Calu3 (cell line): ENCODE measurements at regions not wholly inside any gene's neighbourhood (a gene's known extent, or its start where the extent isn't known, plus 50 kb on each side); places are given as distances from the start of the nearest gene placed in this dataset.

Source experiments
- BruUV-seq: library from RNA; stranded (reverse); fragments of 400-500 nt; replicated peaks from 2 replicates; lab custom pipeline; 2021; lab: Mats Ljungman, UMichigan
- CTCF ChIA-PET: fragments of 300-600 bp; sonication (Branson Sonifier 250); formaldehyde crosslinking; loops from one replicate; lab custom pipeline; 2022; ENCODE audit warnings: antibody characterized with exemption; lab: Charles Lee
- DNase-seq: peaks from one replicate; pipeline ENCODE4 v3.0.0; 2022
- H3K27ac Mint-ChIP-seq: one replicate; pipeline ENCODE4 v1.8.0; 2022; ENCODE audit warnings: mixed read lengths; ENCODE audit not compliant: unreplicated experiment
- H3K27me3 Mint-ChIP-seq: one replicate; pipeline ENCODE4 v1.8.0; 2022; ENCODE audit warnings: mixed read lengths; ENCODE audit not compliant: unreplicated experiment
- H3K36me3 Mint-ChIP-seq: one replicate; pipeline ENCODE4 v1.8.0; 2022; ENCODE audit warnings: mild to moderate bottlenecking, moderate library complexity, mixed read lengths; ENCODE audit not compliant: insufficient read depth, unreplicated experiment
- H3K4me1 Mint-ChIP-seq: one replicate; pipeline ENCODE4 v1.8.0; 2022; ENCODE audit warnings: mild to moderate bottlenecking, low read depth, mixed read lengths; ENCODE audit not compliant: unreplicated experiment
- H3K4me3 Mint-ChIP-seq: one replicate; pipeline ENCODE4 v1.8.0; 2022; ENCODE audit warnings: mild to moderate bottlenecking, low read depth, moderate library complexity, mixed read lengths; ENCODE audit not compliant: unreplicated experiment
- H3K9me3 Mint-ChIP-seq: one replicate; pipeline ENCODE4 v1.8.0; 2022; ENCODE audit warnings: low read depth, mixed read lengths; ENCODE audit not compliant: unreplicated experiment
- intact Hi-C: fragments of 100-400 bp; cut with micrococcal nuclease; formaldehyde crosslinking; loops from one replicate; pipeline ENCODE4 v1.10.0; 2022; ENCODE audit not compliant: unreplicated experiment
- TF ChIP-seq, protein P1 (sequence below): fragments of 200-600 bp; IDR thresholded peaks from one replicate; pipeline ENCODE4 v1.8.0; 2022; ENCODE audit warnings: antibody characterized with exemption; ENCODE audit not compliant: unreplicated experiment

- Mint-ChIP-seq H3K4me3 (peak overlapping the region; percentile 57), H3K4me1 (peaks cover 37% of the 10 kb centered on the region), H3K27me3 (no peaks in the 10 kb centered on the region), H3K27ac (peak overlapping the region; percentile 87), H3K9me3 (no peaks in the 10 kb centered on the region), H3K36me3 (no peaks in the 10 kb centered on the region)
- CTCF ChIA-PET = no interaction called here
- no peak for DNase-seq
- no TSS peak for BruUV-seq
- intact Hi-C loops = no loop called here
- TF ChIP-seq, protein P1, sequence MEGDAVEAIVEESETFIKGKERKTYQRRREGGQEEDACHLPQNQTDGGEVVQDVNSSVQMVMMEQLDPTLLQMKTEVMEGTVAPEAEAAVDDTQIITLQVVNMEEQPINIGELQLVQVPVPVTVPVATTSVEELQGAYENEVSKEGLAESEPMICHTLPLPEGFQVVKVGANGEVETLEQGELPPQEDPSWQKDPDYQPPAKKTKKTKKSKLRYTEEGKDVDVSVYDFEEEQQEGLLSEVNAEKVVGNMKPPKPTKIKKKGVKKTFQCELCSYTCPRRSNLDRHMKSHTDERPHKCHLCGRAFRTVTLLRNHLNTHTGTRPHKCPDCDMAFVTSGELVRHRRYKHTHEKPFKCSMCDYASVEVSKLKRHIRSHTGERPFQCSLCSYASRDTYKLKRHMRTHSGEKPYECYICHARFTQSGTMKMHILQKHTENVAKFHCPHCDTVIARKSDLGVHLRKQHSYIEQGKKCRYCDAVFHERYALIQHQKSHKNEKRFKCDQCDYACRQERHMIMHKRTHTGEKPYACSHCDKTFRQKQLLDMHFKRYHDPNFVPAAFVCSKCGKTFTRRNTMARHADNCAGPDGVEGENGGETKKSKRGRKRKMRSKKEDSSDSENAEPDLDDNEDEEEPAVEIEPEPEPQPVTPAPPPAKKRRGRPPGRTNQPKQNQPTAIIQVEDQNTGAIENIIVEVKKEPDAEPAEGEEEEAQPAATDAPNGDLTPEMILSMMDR = no peak
Measured at GRCh38 chrX:147183161-147183560, 368.6 kb upstream of the CXorf51A start.

GRCh38 chrX:147180886-147181285 lies 366.3 kb upstream of the CXorf51A start:
- no peak for DNase-seq
- H3K4me3 Mint-ChIP-seq = peak overlapping the region; percentile 30
- intact Hi-C loops = no loop called here
- TF ChIP-seq, protein P1 = no peak
- peaks cover 37% of the 10 kb centered on the region for H3K4me1 Mint-ChIP-seq
- H3K27ac Mint-ChIP-seq = peak overlapping the region; percentile 42
- no peaks in the 10 kb centered on the region for H3K27me3 Mint-ChIP-seq
- no TSS peak for BruUV-seq
- H3K36me3 Mint-ChIP-seq = no peaks in the 10 kb centered on the region
- no peaks in the 10 kb centered on the region for H3K9me3 Mint-ChIP-seq
- CTCF ChIA-PET = interaction anchor here (1.1 kb wide), 1 partner anchor 9 kb away, joined by 3 read pairs; no protein-coding TSS in a partner anchor

DNA sequence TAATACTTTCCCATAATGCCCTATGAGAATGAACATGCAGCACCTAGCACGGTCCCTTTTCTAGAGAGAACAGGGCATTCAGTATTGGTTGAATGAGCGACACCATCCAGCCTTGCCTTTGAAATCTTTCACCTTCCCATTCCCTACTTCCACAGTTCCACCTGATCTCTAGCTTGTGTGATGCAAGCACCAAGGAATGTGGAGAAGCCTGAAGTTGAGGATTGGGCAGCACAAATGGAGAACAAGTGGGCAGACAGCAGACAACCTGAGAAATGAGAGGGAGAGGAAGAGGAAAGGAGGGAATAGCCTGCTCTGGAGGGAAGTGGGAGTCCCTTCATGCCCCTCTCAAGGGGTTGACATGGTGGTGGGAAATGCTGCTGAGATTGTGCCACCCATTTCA lies 365.1 kb upstream of the CXorf51A start:
- CTCF ChIA-PET = no interaction called here
- intact Hi-C loops = no loop called here
- no peak overlapping the region for H3K27ac Mint-ChIP-seq
- no peaks in the 10 kb centered on the region for H3K36me3 Mint-ChIP-seq
- no TSS peak for BruUV-seq
- DNase-seq = no peak
- H3K4me3 Mint-ChIP-seq = no peak overlapping the region
- peaks cover 45% of the 10 kb centered on the region for H3K4me1 Mint-ChIP-seq
- TF ChIP-seq, protein P1 = no peak
- no peaks in the 10 kb centered on the region for H3K9me3 Mint-ChIP-seq
- no peaks in the 10 kb centered on the region for H3K27me3 Mint-ChIP-seq

DNA sequence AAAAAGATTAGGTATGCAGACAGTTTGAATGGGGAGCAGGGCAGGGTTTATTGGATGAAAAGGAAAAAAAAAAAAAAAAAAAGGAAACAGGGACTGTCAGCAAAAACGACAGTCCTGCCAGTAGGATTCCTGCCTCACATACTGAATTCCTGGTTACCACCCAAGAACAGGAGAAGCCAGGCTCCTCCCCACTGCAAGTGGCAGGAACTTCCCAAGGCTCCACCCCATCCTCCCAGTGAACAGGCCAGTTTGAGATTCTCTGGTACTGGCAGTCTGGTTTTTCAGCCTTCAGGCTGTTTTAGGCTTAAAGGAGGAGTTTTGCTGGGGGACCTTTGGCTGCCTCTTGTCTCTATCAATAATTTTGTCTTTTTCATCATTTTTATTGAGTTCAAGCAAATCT lies 360.0 kb upstream of the CXorf51A start:
- H3K27me3 Mint-ChIP-seq = no peaks in the 10 kb centered on the region
- H3K36me3 Mint-ChIP-seq = no peaks in the 10 kb centered on the region
- no peak overlapping the region for H3K27ac Mint-ChIP-seq
- DNase-seq = peak; percentile 16
- CTCF ChIA-PET = no interaction called here
- BruUV-seq = no TSS peak
- TF ChIP-seq, protein P1 = no peak
- H3K4me1 Mint-ChIP-seq = peaks cover 9% of the 10 kb centered on the region
- H3K9me3 Mint-ChIP-seq = no peaks in the 10 kb centered on the region
- intact Hi-C loops = no loop called here
- no peak overlapping the region for H3K4me3 Mint-ChIP-seq
